ENCODE measurements at regions not wholly inside any gene's neighbourhood (a gene's known extent, or its start where the extent isn't known, plus 50 kb on each side); places are given as distances from the start of the nearest gene placed in this dataset.
"Not testable (repeated sequence)": the region's sequence is repeated elsewhere in the genome, so short reads cannot be mapped to it uniquely, and the experiment has no call there.

GRCh38 chr12:131299370-131299701, 345.6 kb downstream of the ADGRD1 start:
- not testable (repeated sequence) for TF ChIP-seq CTCF, POLR2A (IDR thresholded peaks at IDR 0.05)
